GM19043 (cell line): ENCODE measurements at regions not wholly inside any gene's neighbourhood (a gene's known extent, or its start where the extent isn't known, plus 50 kb on each side); places are given as distances from the start of the nearest gene placed in this dataset.
"Not testable (repeated sequence)": the region's sequence is repeated elsewhere in the genome, so short reads cannot be mapped to it uniquely, and the experiment has no call there.

Experiments used
- ATAC-seq: cut with Tn5 transposase; IDR thresholded peaks from one replicate; pipeline ENCODE4 v1.9.1; 2021; ENCODE audit warnings: low read depth; ENCODE audit not compliant: unreplicated experiment

- ATAC-seq, result no peak
These were observed 83.3 kb upstream of the DNAJC1 start for GRCh38 chr10:22086730-22087401.

GRCh38 chr10:22079921-22080320, 76.4 kb upstream of the DNAJC1 start:
- ATAC-seq, result not testable (repeated sequence)

DNA sequence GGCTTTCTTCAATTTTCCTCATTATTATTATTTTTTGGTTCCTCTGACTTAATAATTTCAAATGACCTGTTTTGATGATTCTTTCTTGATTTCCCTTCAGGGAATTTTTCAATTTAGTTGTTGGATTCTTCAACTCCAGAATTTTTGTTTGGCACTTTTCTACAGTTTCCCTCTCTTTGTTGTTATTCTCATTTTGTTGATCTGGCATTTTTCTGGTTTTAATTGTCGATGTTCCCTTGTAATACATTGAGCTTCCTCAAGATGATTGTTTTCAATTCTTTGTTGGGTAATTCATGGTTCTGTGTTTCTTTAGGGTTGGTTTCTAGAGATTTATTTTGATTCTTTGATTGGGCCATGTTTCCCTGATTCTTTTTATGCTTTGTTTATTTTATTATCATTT, 67.8 kb upstream of the DNAJC1 start:
- ATAC-seq, result no peak

DNA sequence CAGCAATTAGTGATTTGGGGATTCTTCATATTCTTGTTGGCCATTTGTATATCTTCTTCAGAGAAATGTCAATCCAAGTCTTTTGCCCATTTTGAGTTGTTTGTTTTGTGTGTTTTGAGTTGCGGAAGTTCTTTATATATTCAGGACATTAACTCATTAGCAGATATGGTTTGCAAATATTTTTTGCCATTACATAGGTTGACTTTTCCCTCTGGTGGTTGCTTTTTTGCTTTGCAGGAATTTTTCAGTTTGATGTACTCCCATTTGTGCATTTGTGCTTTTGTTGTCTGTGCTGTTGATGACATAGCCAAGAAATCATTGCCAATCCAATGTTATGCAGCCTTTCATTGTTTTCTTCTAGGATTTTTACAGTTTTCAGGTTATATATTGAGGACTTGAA, 63.6 kb upstream of the DNAJC1 start:
- ATAC-seq, result no peak

DNA sequence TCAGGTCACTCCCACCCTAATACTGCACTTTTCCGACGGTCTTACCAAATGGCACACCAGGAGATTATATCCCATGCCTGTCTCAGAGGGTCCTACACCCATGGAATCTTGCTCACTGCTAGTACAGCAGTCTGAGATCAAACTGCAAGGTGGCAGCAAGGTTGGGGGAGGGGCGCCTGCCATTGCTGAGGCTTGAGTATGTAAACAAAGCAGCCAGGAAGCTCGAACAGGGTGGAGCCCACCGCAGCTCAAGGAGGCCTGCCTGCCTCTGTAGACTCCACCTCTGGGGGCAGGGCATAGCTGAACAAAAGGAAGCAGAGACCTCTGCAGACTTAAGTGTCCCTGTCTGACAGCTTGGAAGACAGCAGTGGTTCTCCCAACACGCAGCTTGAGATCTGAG, 57.5 kb upstream of the DNAJC1 start:
- not testable (repeated sequence) for ATAC-seq

DNA sequence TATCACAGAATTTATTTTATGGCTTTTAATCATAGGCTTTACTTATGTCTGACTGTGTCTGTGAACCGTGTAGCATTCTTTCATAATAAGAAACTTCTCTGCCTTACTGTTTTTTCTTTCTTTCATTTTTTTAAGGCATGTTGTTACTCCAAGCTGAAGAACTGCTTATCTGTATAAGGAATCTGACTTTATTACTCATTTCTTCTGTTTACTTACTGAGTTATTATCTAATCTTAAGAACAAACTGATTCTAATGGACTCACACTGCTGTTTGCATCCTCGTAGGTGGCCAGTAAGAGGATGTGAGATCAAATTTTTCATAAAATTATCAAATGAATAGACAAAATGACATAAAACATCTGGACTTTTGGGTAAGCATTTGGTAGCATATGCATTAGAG, 54.7 kb upstream of the DNAJC1 start:
- no peak for ATAC-seq

- no peak for ATAC-seq
These were observed 51.4 kb upstream of the DNAJC1 start for GRCh38 chr10:22054961-22055360.
